SK-N-SH (cell line): ENCODE measurements at regions not wholly inside any gene's neighbourhood (a gene's known extent, or its start where the extent isn't known, plus 50 kb on each side); places are given as distances from the start of the nearest gene placed in this dataset.

Experiments
- CTCF ChIA-PET: fragments of 300-600, 350-600 bp; formaldehyde crosslinking; extraction: SDS; loops from one replicate; lab custom pipeline; 2021; lab: Yijun Ruan, JAX
- POLR2A ChIA-PET: fragments of 350-600 bp; sonication (Branson Sonifier 250); formaldehyde crosslinking; extraction: SDS; loops from one replicate; lab custom pipeline; 2020; ENCODE audit warnings: antibody characterized with exemption, inconsistent platforms; lab: Yijun Ruan, JAX
- DNase-seq: peaks from one replicate; pipeline ENCODE4 v3.0.0; 2012
- H2AFZ ChIP-seq: fragments of 200-600 bp; sonication (generic); 2 replicates; pipeline ENCODE4 v1.8.1; 2016; ENCODE audit warnings: antibody characterized with exemption, mild to moderate bottlenecking, low read depth
- H3F3A ChIP-seq: fragments of 200-600 bp; sonication (generic); replicated peaks from 2 replicates; pipeline ENCODE3; 2016; ENCODE audit warnings: antibody characterized with exemption, mild to moderate bottlenecking; ENCODE audit not compliant: insufficient read depth
- H3K27ac ChIP-seq, 2 experiments: fragments of 200-500 bp in 1 of 2; fragments of 200-600 bp in 1 of 2; sonication (Bioruptor generic) in 1 of 2; sonication (generic), shearing (Covaris generic) in 1 of 2; 2 replicates each; pipeline versions ENCODE4 v1.5.1 to v1.6.1; 2014 to 2016; ENCODE audit warnings: low read depth in 2 of 2, inconsistent platforms in 1 of 2, low read length in 1 of 2, mild to moderate bottlenecking in 1 of 2, mixed read lengths in 1 of 2
- H3K27me3 ChIP-seq: fragments of 200-600 bp; sonication (generic), shearing (Covaris generic); 2 replicates; pipeline ENCODE4 v1.6.1; 2016; ENCODE audit warnings: mixed run types; ENCODE audit not compliant: insufficient read depth
- H3K36me3 ChIP-seq, 2 experiments: fragments of 200-500 bp in 1 of 2; fragments of 200-600 bp in 1 of 2; sonication (Bioruptor generic) in 1 of 2; sonication (generic) in 1 of 2; replicated peaks in 1 of 2; 2 replicates each; pipeline versions ENCODE3 to v1.5.1; 2014 to 2016; ENCODE audit warnings: low read length in 1 of 2, mild to moderate bottlenecking in 1 of 2; ENCODE audit not compliant: insufficient read depth in 2 of 2, control insufficient read depth in 1 of 2
- H3K4me1 ChIP-seq, 2 experiments: fragments of 200-500 bp in 1 of 2; fragments of 200-600 bp in 1 of 2; sonication (Bioruptor generic) in 1 of 2; sonication (generic), shearing (Covaris generic) in 1 of 2; 2 replicates each; pipeline versions ENCODE4 v1.5.1 to v1.6.1; 2014 to 2016; ENCODE audit warnings: low read depth in 1 of 2, low read length in 1 of 2, mixed run types in 1 of 2; ENCODE audit not compliant: insufficient read depth in 2 of 2, control insufficient read depth in 1 of 2
- H3K4me2 ChIP-seq: fragments of 200-600 bp; sonication (generic), shearing (Covaris generic); 2 replicates; pipeline ENCODE4 v1.6.1; 2017; ENCODE audit warnings: mixed run types
- H3K4me3 ChIP-seq, 2 experiments: fragments of 200-500 bp in 1 of 2; fragments of 200-600 bp in 1 of 2; sonication (Bioruptor generic) in 1 of 2; sonication (generic), shearing (Covaris generic) in 1 of 2; 2 replicates each; pipeline versions ENCODE4 v1.5.1 to v1.8.1; 2014 to 2016; ENCODE audit warnings: low read depth in 2 of 2, inconsistent platforms in 1 of 2, low read length in 1 of 2, mild to moderate bottlenecking in 1 of 2, mixed read lengths in 1 of 2, moderate library complexity in 1 of 2
- H3K79me2 ChIP-seq: fragments of 200-600 bp; sonication (generic); 2 replicates; pipeline ENCODE4 v1.8.1; 2017; ENCODE audit warnings: mild to moderate bottlenecking; ENCODE audit not compliant: insufficient read depth
- H3K9ac ChIP-seq: fragments of 200-600 bp; sonication (generic); 2 replicates; pipeline ENCODE4 v1.6.1; 2017; ENCODE audit warnings: mixed run types
- H3K9me2 ChIP-seq: fragments of 200-600 bp; sonication (generic); 2 replicates; pipeline ENCODE4 v1.6.1; 2017; ENCODE audit warnings: mixed run types
- H3K9me3 ChIP-seq: fragments of 200-600 bp; sonication (generic); 2 replicates; pipeline ENCODE4 v1.6.1; 2017; ENCODE audit warnings: mixed run types, mild to moderate bottlenecking, moderate library complexity
- H4K20me1 ChIP-seq: fragments of 200-600 bp; sonication (generic); 2 replicates; pipeline ENCODE4 v1.6.1; 2017; ENCODE audit warnings: mild to moderate bottlenecking, mixed run types; ENCODE audit not compliant: insufficient read depth
- CHD2 ChIP-seq: fragments of 150-350 bp; IDR thresholded peaks from 2 replicates; pipeline ENCODE4 v1.6.1; 2018; ENCODE audit warnings: low read length; ENCODE audit not compliant: partially characterized antibody
- EP300 ChIP-seq, 2 experiments: IDR thresholded peaks; 2 replicates each; pipeline versions ENCODE4 v1.4.0 to v1.6.1; 2012; ENCODE audit warnings: borderline replicate concordance in 1 of 2, low read depth in 1 of 2, low read length in 1 of 2
- FOSL2 ChIP-seq: IDR thresholded peaks from 2 replicates; pipeline ENCODE4 v1.4.0; 2012; ENCODE audit warnings: low read depth, mild to moderate bottlenecking, moderate library complexity, borderline replicate concordance
- JUND ChIP-seq: IDR thresholded peaks from 2 replicates; pipeline ENCODE4 v1.4.0; 2012
- MXI1 ChIP-seq: IDR thresholded peaks from 2 replicates; pipeline ENCODE4 v1.6.1; 2012; ENCODE audit warnings: mild to moderate bottlenecking, low read depth, low read length, improper control_type of control experiment
- NFIC ChIP-seq: IDR thresholded peaks from 2 replicates; pipeline ENCODE4 v1.4.0; 2012; ENCODE audit warnings: borderline replicate concordance
- PBX3 ChIP-seq: IDR thresholded peaks from 2 replicates; pipeline ENCODE4; 2012
- RAD21 ChIP-seq: IDR thresholded peaks from 2 replicates; pipeline ENCODE4 v1.6.1; 2012; ENCODE audit warnings: mild to moderate bottlenecking, low read length
- REST ChIP-seq: IDR thresholded peaks from 2 replicates; pipeline ENCODE4 v1.6.1; 2012; ENCODE audit warnings: mild to moderate bottlenecking, low read depth, low read length, moderate library complexity
- RXRA ChIP-seq: IDR thresholded peaks from 2 replicates; pipeline ENCODE4 v1.4.0; 2012; ENCODE audit warnings: low read depth, mild to moderate bottlenecking, borderline replicate concordance
- SMC3 ChIP-seq: IDR thresholded peaks from 2 replicates; pipeline ENCODE4 v1.6.1; 2012; ENCODE audit warnings: low read depth, low read length, improper control_type of control experiment
- TAF1 ChIP-seq: IDR thresholded peaks from 2 replicates; pipeline ENCODE4 v1.6.1; 2012; ENCODE audit warnings: low read depth, mild to moderate bottlenecking, low read length, moderate library complexity, borderline replicate concordance
- TCF12 ChIP-seq: IDR thresholded peaks from 2 replicates; pipeline ENCODE4 v1.4.0; 2012
- TEAD4 ChIP-seq: IDR thresholded peaks from 2 replicates; pipeline ENCODE4 v1.4.0; 2012; ENCODE audit warnings: mild to moderate bottlenecking, borderline replicate concordance; ENCODE audit not compliant: insufficient read depth
- USF1 ChIP-seq: IDR thresholded peaks from 2 replicates; pipeline ENCODE4 v1.4.0; 2012; ENCODE audit warnings: low read depth, borderline replicate concordance
- TF ChIP-seq, protein P1 (sequence below): fragments of 150-350 bp; IDR thresholded peaks from 2 replicates; pipeline ENCODE4 v1.6.1; 2017; ENCODE audit warnings: antibody characterized with exemption, low read length, low read depth, borderline replicate concordance
- TF ChIP-seq, protein P2 (sequence below): IDR thresholded peaks from 2 replicates; pipeline ENCODE4 v1.4.0; 2012; ENCODE audit warnings: low read depth, borderline replicate concordance

GRCh38 chr6:121647905-121648304 lies 212.5 kb downstream of the GJA1 start:
- Histone ChIP-seq H3F3A (peaks cover 11% of the 10 kb centered on the region), H3K9ac (no peak overlapping the region), H3K9me2 (no peaks in the 10 kb centered on the region), H3K9me3 (no peaks in the 10 kb centered on the region), H3K27me3 (no peaks in the 10 kb centered on the region), H3K4me2 (no peak overlapping the region), H3K4me3 (no peak overlapping the region), H3K79me2 (no peaks in the 10 kb centered on the region), H3K4me1 (peaks cover 3 to 27% of the 10 kb centered on the region in 2 experiments; a peak in 2 of 4 replicates), H2AFZ (no peak overlapping the region), H3K36me3 (no peaks in the 10 kb centered on the region)
- DNase-seq: no peak
- ChIA-PET POLR2A (no interaction called here), CTCF (no interaction called here)
- TF ChIP-seq, protein P1, sequence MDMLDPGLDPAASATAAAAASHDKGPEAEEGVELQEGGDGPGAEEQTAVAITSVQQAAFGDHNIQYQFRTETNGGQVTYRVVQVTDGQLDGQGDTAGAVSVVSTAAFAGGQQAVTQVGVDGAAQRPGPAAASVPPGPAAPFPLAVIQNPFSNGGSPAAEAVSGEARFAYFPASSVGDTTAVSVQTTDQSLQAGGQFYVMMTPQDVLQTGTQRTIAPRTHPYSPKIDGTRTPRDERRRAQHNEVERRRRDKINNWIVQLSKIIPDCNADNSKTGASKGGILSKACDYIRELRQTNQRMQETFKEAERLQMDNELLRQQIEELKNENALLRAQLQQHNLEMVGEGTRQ: no peak
- no peak for TF ChIP-seq SMC3
- no peak for TF ChIP-seq TEAD4
- TF ChIP-seq, protein P2, sequence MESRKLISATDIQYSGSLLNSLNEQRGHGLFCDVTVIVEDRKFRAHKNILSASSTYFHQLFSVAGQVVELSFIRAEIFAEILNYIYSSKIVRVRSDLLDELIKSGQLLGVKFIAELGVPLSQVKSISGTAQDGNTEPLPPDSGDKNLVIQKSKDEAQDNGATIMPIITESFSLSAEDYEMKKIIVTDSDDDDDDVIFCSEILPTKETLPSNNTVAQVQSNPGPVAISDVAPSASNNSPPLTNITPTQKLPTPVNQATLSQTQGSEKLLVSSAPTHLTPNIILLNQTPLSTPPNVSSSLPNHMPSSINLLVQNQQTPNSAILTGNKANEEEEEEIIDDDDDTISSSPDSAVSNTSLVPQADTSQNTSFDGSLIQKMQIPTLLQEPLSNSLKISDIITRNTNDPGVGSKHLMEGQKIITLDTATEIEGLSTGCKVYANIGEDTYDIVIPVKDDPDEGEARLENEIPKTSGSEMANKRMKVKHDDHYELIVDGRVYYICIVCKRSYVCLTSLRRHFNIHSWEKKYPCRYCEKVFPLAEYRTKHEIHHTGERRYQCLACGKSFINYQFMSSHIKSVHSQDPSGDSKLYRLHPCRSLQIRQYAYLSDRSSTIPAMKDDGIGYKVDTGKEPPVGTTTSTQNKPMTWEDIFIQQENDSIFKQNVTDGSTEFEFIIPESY: no peak
- no peak for TF ChIP-seq USF1
- no peak for TF ChIP-seq REST
- TF ChIP-seq TAF1: no peak
- no peak for TF ChIP-seq CHD2
- TF ChIP-seq TCF12: peak; percentile 48
- TF ChIP-seq NFIC: peak; percentile 32; the same call in 1 of the 2 replicates
- TF ChIP-seq FOSL2: no peak
- no peak for TF ChIP-seq RXRA
- 0 out of 4 replicates have a peak, but pooled peaks of 1 of the 2 experiments have one; percentile 21 for TF ChIP-seq EP300 (IDR thresholded peaks at IDR 0.05; ENCODE audit: borderline replicate concordance in 1 of 2, low read depth in 1 of 2, low read length in 1 of 2)
- no peak for TF ChIP-seq RAD21
- TF ChIP-seq MXI1: no peak
- TF ChIP-seq JUND: 0 out of 2 replicates have a peak, but pooled peaks have one; percentile 24
- peak; percentile 46 for TF ChIP-seq PBX3
- TF ChIP-seq, all 33 proteins: peak for 5
- no peaks in the 10 kb centered on the region for H4K20me1 ChIP-seq
- no peak overlapping the region for H3K27ac ChIP-seq
